GM18951 (cell line): ENCODE measurements at regions not wholly inside any gene's neighbourhood (a gene's known extent, or its start where the extent isn't known, plus 50 kb on each side); places are given as distances from the start of the nearest gene placed in this dataset.

Experiments
- POLR2A ChIP-seq: IDR thresholded peaks from 4 replicates; pipeline ENCODE4 v1.6.1; 2011; ENCODE audit warnings: mild to moderate bottlenecking; ENCODE audit not compliant: insufficient read length, insufficient read depth; ENCODE audit errors: extremely low read depth
- in situ Hi-C: fragments of 300-500 bp; cut with MboI; formaldehyde crosslinking; loops from one replicate; pipeline ENCODE4 v1.12.0; 2022; ENCODE audit warnings: low sequenced_read_pairs, mixed read lengths, inconsistent platforms; ENCODE audit not compliant: unreplicated experiment

DNA sequence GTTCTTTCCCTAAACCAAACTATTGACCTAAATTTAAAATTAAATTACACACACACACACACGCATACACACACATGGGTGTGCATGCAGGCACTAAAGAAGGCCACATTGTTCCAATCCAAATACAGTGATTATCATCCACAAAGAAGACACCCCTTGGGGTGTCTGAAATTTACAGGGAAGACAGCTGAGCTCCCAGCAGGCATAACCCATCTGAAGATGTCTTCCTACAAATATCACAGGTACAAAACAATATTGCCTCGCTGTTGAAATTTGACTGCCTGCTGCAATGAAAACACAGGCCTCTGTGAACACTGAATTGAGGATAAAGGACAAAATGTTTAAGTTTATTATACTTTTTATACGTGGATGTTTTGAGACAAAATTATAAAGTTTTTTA is 50.2 kb upstream of the SLC7A11 start:
- TF ChIP-seq POLR2A = no peak
- in situ Hi-C loops = no loop called here
